GM19240 (cell line): ENCODE measurements at regions not wholly inside any gene's neighbourhood (a gene's known extent, or its start where the extent isn't known, plus 50 kb on each side); places are given as distances from the start of the nearest gene placed in this dataset.

Experiments used
- DNase-seq: peaks from one replicate; pipeline ENCODE4 v3.0.0; 2011; ENCODE audit warnings: low spot score; ENCODE audit not compliant: insufficient read length

DNA sequence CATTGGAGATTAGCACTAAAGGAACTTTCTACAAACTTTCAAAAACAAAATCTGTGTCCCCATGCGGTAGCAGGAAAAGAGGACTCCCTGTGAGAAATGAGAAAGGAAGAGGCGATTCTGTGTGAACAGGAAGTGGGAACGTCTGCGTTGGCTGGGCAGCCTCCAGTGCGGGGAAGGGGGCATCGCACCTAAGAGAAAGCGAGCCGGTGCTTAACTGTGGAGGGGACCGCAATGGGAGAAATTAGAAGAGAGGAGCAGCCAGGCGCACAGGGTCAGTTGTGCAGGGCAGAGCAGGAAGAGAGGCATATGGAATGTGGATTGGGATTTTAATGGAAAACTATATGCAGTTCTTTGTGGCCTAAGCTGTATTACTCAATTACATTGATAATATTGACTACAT, 77.4 kb upstream of the DOCK9 start:
- DNase-seq = no peak

GRCh38 chr13:99055735-99056134, 77.9 kb upstream of the DOCK9 start:
- no peak for DNase-seq

GRCh38 chr13:99056381-99057014, 78.6 kb upstream of the DOCK9 start:
- DNase-seq = no peak

DNA sequence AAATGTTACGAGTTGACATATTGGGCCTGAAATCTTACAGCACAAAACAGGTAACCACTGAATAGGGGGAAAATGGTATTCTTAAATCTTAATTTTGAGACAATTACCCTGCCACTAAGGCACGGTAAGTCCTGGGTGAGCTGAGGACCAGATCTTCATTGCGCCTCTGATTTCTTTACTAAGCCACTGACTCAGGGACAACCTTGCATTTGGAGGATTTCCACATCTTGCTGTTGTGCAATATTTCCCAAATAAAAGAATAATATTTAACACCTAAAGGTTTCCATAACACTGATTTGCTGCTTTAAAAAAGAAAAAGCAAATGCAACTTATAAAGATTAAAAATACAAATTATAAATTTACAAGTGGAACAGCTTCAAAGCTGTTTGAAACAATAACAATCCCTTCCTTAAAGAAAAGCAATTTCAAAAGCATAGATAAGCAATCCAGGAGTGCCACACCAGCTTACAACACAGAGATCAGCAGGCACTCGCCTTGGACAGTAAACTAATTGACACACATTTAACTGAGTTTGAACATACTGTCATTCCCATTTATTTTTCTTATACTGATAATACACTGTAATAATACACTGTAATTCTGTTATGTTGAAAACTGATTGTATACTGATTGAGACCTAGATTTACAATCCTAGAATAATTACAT, 79.6 kb upstream of the DOCK9 start:
- no peak for DNase-seq

DNA sequence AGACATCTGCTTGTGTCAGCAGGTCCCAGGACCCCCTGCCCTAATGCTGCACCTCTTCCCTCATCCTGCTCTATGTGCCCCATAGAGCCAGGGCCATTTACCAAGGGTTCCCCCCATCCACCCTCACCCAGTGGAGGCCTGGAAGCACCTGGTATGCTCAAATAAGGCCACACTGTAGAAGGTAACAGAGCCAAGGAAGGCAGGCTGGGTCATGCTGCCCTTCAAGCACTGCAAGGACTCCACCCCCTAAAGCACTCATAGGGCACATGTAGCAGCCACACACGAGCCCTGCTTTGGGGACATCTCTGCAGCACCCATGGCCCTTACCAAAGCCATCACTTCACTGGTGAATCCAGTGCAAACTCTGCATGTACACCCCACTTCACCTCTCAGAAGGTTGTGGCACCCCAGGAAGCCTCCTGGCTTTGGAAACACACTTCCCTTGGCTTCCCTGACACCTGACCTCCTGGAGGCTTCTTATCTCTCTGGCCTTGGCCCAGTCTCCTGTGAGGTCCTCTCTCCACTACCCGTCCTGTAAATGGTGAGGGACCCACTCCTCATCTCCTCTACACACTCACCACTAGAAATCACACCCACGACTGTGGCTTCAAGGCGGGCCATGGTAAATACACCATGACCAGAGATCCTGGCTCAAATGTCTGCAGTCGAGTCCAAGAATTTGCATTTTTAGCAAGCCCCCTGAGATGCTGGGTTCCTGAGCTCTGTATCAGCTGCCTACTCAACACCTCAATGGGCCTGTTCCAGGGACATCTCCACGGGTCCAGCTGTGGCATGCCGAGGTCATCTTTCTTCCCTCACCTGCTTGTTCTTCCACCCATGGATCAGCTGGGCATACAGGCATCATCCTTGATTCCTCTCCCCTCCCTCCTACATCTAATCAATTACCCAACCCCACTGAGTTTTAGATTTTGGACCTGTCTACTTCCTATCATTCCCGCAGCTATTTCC, 80.9 kb upstream of the DOCK9 start:
- DNase-seq = no peak

DNA sequence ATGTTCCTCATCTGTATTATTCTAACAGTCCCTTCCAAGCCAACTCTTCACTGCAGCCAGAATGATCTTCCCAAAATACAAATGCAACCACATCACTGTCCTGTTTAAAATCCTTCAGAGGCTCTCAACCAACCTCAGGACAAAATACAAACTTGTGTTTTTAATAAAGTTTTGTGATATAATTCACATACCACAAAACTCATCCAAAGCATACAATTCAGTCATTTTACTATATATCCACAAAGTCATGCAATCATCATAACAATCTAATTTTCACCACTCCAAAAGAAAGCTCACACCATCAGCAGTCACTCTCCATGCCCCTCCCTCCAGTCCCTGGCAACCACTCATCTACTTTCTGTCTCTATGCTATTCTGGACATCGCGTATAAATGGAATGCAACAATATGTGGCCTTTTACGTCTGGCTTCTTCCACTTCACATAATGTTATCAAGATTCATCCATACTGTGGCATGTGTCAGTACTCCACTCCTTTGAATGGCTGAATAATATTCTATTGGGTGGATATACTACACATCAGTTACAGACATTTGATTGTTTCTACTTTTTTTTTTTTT, 81.7 kb upstream of the DOCK9 start:
- DNase-seq = no peak

GRCh38 chr13:99061411-99061810, 83.5 kb upstream of the DOCK9 start:
- no peak for DNase-seq

DNA sequence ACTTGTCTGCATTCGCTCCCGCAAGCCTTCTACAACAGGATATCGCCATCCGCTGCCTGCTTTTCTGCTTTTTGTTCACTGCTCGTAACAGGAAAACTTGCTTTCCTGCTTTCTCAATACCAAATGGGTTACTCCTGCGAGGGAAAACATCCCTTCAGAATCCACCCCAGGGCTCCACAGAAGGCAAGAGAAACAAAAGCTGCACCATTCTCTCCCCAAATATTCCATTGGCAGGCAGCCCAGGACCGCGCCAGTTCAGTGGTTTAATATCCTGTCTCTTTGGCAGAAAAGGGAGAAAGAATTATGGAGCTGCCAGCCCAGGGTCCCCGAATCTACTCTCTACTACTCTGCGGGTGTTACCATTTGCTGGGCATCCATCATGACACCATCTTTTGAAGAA, 84.7 kb upstream of the DOCK9 start:
- no peak for DNase-seq

DNA sequence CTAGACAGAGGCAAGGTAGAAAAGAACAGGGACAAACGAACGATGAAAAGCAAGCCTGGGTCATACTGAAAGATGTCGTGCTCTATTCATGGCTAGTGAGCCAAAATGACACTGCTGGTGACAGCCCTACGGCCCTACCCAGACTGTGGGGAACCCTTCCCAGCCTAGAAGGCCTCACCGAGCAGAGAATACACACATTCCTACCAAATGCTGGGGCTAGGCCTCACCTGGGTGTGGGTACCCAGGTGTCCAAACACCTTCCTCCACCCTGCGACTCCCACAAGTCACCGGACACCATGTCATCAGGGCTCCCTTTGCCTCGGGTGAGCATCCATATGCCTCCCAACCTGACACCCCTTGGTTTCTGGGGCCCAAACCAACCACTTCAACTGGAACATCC, 85.3 kb upstream of the DOCK9 start:
- DNase-seq = no peak

GRCh38 chr13:99063952-99064351, 86.1 kb upstream of the DOCK9 start:
- DNase-seq = no peak

DNA sequence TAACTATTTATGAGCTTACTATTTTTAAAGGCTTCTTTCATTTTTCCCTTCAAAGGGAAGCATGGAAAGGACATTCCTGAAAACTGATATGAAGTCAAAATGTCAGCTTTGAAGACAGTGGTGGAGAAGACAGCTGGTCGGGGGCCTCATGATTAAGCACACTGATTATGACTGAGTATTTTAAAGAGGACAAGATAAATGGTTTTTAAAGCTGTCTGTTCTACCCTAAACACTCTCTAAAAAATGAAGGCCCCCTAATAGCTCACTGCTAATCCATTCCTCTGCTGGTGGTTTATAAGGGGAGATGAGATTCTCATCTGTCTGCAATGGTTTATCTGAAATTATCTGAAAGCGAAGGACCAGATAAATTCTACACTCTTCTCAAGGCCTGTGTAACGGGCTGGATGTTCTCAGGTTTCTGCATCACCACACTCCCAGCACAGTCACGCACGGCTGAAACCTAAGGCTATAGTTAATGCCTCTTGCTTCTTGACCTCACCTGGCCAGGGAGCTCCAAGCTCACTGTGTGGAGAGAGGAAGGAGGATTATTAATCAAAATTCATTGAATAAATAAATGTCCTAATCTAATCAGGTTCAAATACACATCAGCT, 86.9 kb upstream of the DOCK9 start:
- no peak for DNase-seq

DNA sequence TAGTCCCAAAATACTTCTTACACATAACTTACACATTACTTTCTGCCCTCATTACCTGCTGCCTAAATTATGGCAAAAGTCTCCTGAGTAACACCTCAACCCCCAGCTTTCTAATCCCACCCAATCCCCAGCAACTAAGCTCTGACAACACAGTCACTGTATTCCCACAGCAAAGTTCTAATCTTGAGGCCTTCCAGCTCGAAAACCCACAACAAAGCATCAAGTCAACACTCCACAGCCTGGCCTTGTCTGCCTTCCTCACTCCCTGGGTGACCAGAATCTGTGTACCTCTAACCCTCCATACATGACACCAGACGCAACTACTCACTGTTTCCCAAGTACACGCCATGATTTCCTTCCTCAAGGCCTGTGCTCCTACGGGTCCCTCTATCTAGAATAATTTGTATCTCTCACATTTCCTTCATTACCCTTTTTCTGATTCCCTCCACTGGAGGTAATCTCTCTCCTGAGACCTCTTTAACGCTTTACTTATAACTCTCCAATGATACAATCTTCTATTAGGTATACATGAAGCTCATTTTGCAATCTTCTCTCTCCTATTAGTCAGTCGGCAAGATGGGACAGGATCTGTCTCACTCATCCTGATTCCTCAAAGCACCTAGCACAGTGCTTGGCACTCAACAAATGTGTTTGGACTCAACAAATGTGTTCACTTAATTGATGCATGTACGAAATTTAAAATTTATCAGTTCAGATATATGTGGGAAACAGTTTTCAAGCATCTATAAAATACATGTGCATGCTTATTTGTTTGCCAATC, 87.6 kb upstream of the DOCK9 start:
- DNase-seq = no peak

DNA sequence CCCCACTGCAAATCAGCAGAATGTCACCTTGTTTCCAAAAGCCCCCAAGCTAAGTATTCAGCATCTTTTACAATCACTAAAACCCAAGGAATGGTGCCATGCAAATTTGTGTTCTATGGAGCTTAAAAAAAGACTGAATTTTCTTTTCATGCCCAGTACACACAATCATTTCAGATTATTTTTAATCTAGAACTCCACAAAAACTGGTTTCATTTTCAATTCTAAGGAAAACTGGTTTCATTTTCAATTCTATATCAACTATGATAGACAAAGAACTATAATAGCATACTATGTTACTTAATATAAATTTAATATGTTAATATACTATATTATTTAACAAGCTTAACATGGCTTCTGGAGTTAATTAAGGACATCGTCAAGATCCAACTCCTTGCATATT, 88.4 kb upstream of the DOCK9 start:
- no peak for DNase-seq

GRCh38 chr13:99067159-99067985, 89.5 kb upstream of the DOCK9 start:
- DNase-seq = no peak

- DNase-seq = no peak
These were observed 93.3 kb upstream of the DOCK9 start for GRCh38 chr13:99071211-99071610.

- DNase-seq = no peak
These were observed 93.8 kb upstream of the DOCK9 start for GRCh38 chr13:99071666-99072065.

- no peak for DNase-seq
These were observed 94.5 kb upstream of the DOCK9 start for GRCh38 chr13:99072356-99072755.

DNA sequence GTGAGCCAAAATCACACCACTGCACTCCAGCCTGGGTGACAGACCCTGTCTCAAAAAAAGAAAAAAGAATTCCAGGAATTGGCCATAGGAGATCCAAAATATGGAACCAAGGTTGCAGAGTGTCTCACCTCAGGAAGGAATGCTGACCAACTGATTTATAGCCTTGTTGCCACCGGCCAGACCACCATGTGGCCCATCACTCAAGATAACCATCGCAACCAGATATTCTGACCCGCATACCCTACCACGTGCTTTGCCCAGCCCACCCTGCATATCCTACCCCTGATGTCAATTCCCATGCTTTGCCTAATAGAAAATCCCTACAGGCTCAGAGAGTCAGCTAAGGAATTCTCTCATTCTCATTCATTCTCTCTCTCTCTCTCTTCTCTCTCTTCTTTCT, 95.1 kb upstream of the DOCK9 start:
- no peak for DNase-seq

DNA sequence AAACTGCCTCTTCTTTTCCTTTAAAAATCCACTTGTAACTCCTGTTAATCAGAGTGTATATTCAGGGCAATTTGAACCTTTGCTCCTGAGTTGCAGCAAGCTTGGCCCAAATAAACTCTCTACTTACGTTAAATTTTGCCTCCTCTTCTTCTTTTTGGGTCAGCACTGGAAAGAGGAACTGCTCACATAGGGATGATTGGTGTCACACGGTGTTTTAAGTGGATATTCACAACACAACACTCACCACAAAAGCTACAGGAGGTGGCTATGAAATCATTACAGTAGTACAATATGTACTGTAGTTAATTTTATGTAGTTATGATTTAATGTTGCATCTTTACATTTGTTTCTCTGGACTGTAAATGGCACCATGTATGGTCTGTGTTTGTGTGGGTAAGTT, 96.8 kb upstream of the DOCK9 start:
- no peak for DNase-seq
